Esophagus squamous epithelium (tissue), 5 donors: ENCODE measurements at regions not wholly inside any gene's neighbourhood (a gene's known extent, or its start where the extent isn't known, plus 50 kb on each side); places are given as distances from the start of the nearest gene placed in this dataset.

ENCODE experiments used
- DNase-seq: peaks from one replicate; lab custom pipeline; 2025; lab: John Stamatoyannopoulos, UW
- H3K27ac ChIP-seq, 4 donors: fragments of 200-600 bp; sonication (generic); one replicate each; pipeline ENCODE4 v1.5.1; 2016 to 2019; ENCODE audit warnings: mild to moderate bottlenecking in 1 of 4
- H3K27me3 ChIP-seq, 4 donors: fragments of 200-600 bp; sonication (generic); 1 replicate in 3 of 4; 2 replicates in 1 of 4; pipeline versions ENCODE4 v1.5.1 to v1.6.0; 2017 to 2021; ENCODE audit warnings: antibody characterized with exemption in 1 of 4
- H3K36me3 ChIP-seq, 3 donors: fragments of 200-600 bp; sonication (generic); one replicate each; pipeline ENCODE4 v1.5.1; 2016 to 2019
- H3K4me1 ChIP-seq, 3 donors: fragments of 200-600 bp; sonication (generic); one replicate each; pipeline ENCODE4 v1.5.1; 2017 to 2019
- H3K4me3 ChIP-seq, 4 donors: fragments of 200-600 bp; sonication (generic); 1 replicate in 3 of 4; 2 replicates in 1 of 4; pipeline ENCODE4 v1.5.1; 2016 to 2019; ENCODE audit warnings: mild to moderate bottlenecking in 2 of 4, moderate library complexity in 1 of 4
- H3K9me3 ChIP-seq, 3 donors: fragments of 200-600 bp; sonication (generic); one replicate each; pipeline ENCODE4 v1.5.1; 2016 to 2019
- CTCF ChIP-seq, 6 experiments: fragments of 450-650 bp in 4 of 6; fragments of 200-600 bp in 2 of 6; sonication (generic) in 2 of 6; IDR thresholded peaks; one replicate each; pipeline ENCODE4 v1.5.1; 2016 to 2019; ENCODE audit warnings: antibody characterized with exemption in 6 of 6, mild to moderate bottlenecking in 4 of 6, moderate library complexity in 4 of 6
- POLR2A ChIP-seq, 4 donors: fragments of 450-650 bp; IDR thresholded peaks; one replicate each; pipeline ENCODE4 v1.6.1; 2017; ENCODE audit warnings: antibody characterized with exemption in 4 of 4, mild to moderate bottlenecking in 4 of 4, moderate library complexity in 3 of 4
- WGBS, 2 donors: methylation state at CpG; one replicate each; pipeline ENCODE4 v1.1.5; 2018; 5-methylcytosine and 5-hydroxymethylcytosine counted together
- intact Hi-C: fragments of 100-400 bp; cut with DNase I; formaldehyde crosslinking; loops from one replicate; pipeline ENCODE4 v1.15.0; 2022
- donor health status: DM: yes; HTN: yes; CAD: no.

DNA sequence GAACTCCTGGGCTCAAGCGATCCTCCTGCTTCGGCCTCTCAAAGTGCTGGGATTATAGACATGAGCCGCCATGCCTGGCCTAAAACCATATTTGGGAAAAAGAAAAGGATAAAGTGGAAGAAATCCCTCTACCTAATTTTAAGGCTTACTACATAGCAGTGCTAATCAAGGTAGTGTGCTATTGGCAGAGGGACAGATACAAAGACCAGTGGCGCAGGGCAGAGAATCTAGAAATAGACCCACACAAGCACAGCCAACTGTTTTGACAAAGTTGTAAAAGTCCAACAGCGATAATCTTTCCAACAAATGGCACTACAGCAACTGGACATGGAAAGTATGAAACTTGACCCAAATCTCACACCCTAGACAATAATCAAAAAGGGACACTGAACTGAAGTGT is 138.4 kb downstream of the TFCP2L1 start:
- H3K36me3 ChIP-seq = no peaks in the 10 kb centered on the region
- H3K9me3 ChIP-seq = no peaks in the 10 kb centered on the region
- H3K27me3 ChIP-seq = no peaks in the 10 kb centered on the region
- H3K4me1 ChIP-seq = peaks cover 0 to 20% (median 4%) of the 10 kb centered on the region in 3 donors
- DNase-seq = no peak
- intact Hi-C loops = no loop called here
- no peak overlapping the region for H3K27ac ChIP-seq
- no peak overlapping the region for H3K4me3 ChIP-seq
- 86 to 94% methylated on average over 3 to 5 of the region's 5 CpGs for WGBS, 2 donors
- TF ChIP-seq CTCF (IDR thresholded peaks at IDR 0.05) (no peak), POLR2A (IDR thresholded peaks at IDR 0.05) (no peak)

- Histone ChIP-seq H3K4me1 (peaks cover 0 to 29% (median 11%) of the 10 kb centered on the region in 3 donors), H3K27me3 (no peaks in the 10 kb centered on the region), H3K9me3 (no peaks in the 10 kb centered on the region), H3K36me3 (no peaks in the 10 kb centered on the region), H3K4me3 (no peak overlapping the region), H3K27ac (no peak overlapping the region)
- WGBS, 2 donors = 84 to 92% methylated on average over 1 of the region's 1 CpG
- TF ChIP-seq POLR2A (IDR thresholded peaks at IDR 0.05) = no peak
- TF ChIP-seq CTCF (IDR thresholded peaks at IDR 0.05) = no peak
- no peak for DNase-seq
- intact Hi-C loops = no loop called here
These were observed 137.2 kb downstream of the TFCP2L1 start for GRCh38 chr2:121147766-121148165.

- intact Hi-C loops = no loop called here
- TF ChIP-seq POLR2A (IDR thresholded peaks at IDR 0.05) = no peak
- no peak for TF ChIP-seq CTCF (IDR thresholded peaks at IDR 0.05)
- Histone ChIP-seq H3K4me1 (peaks cover 0 to 36% (median 11%) of the 10 kb centered on the region in 3 donors), H3K27ac (no peak overlapping the region), H3K27me3 (no peaks in the 10 kb centered on the region), H3K36me3 (no peaks in the 10 kb centered on the region), H3K9me3 (no peaks in the 10 kb centered on the region), H3K4me3 (no peak overlapping the region)
- no peak for DNase-seq
- WGBS, 2 donors = 54 to 75% methylated on average over 3 of the region's 3 CpGs
These were observed 136.5 kb downstream of the TFCP2L1 start for GRCh38 chr2:121148481-121148880.

GRCh38 chr2:121149384-121149783 is 135.6 kb downstream of the TFCP2L1 start:
- Histone ChIP-seq H3K4me1 (peaks cover under 1 to 45% (median 11%) of the 10 kb centered on the region in 3 donors), H3K36me3 (no peaks in the 10 kb centered on the region), H3K27ac (no peak overlapping the region), H3K9me3 (no peaks in the 10 kb centered on the region), H3K4me3 (no peak overlapping the region), H3K27me3 (no peaks in the 10 kb centered on the region)
- 71 to 83% methylated on average over 3 to 4 of the region's 4 CpGs for WGBS, 2 donors
- no peak for DNase-seq
- TF ChIP-seq POLR2A (IDR thresholded peaks at IDR 0.05) (no peak), CTCF (IDR thresholded peaks at IDR 0.05) (no peak)
- intact Hi-C loops = no loop called here

DNA sequence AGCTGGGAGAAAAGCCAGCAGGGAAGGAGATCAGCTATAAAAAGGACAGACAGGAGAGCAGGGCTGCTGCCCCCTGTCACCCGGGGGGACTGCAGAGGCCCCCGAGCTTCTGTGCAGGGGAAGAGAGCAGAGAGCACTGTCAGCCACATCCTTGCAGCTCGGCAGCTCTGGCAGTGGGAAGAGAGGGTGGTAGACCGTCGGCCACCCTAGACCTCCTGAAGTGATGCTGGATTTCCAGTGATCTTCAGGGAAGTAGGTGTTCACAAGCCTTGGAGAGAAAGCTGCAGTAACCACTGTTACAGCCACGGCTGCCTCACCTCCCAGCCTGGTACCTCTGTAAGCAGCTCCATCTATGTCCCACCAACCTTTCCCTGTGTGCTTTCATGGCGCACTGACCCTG is 134.9 kb downstream of the TFCP2L1 start:
- H3K27me3 ChIP-seq = no peaks in the 10 kb centered on the region
- no peaks in the 10 kb centered on the region for H3K9me3 ChIP-seq
- H3K4me1 ChIP-seq = peaks cover 8 to 53% (median 13%) of the 10 kb centered on the region in 3 donors
- 56 to 81% methylated on average over 5 to 6 of the region's 7 CpGs for WGBS, 2 donors
- H3K27ac ChIP-seq = no peak overlapping the region
- no peaks in the 10 kb centered on the region for H3K36me3 ChIP-seq
- intact Hi-C loops = no loop called here
- DNase-seq = no peak
- no peak for TF ChIP-seq POLR2A (IDR thresholded peaks at IDR 0.05)
- TF ChIP-seq CTCF (IDR thresholded peaks at IDR 0.05) = no peak
- no peak overlapping the region for H3K4me3 ChIP-seq
